ENCODE measurements at regions not wholly inside any gene's neighbourhood (a gene's known extent, or its start where the extent isn't known, plus 50 kb on each side); places are given as distances from the start of the nearest gene placed in this dataset.

DNA sequence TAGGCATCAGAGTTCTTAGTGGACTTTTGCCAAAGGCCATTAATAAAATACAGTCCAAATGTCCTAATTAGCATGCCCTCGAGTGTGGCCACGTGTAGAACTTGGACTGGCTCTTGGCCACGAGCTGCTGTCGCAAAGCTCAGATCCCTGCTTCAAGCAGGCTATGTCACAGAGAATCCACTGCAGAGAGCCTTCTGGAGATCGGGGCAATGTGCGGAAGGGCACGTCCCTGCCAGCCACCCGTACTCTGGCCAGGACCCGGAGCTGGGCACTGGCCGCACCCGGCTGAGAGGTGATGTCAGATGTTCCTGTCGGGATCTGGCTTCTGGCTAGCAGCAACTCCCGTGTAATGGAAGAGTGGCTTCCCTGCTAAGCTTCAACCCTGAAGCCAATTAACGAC is 432.7 kb upstream of the ID2 start:
- no peaks in the 10 kb centered on the region for H3K4me1 ChIP-seq (replicated peaks in 1 of 2; ENCODE audit: control insufficient read depth in 2 of 2, insufficient read depth in 2 of 2, low read length in 2 of 2)
- under 1% methylated on average over 14 of the region's 14 CpGs for WGBS (ENCODE audit: insufficient coverage, low coverage, missing lambda C conversion rate)
- no peaks in the 10 kb centered on the region for H3K79me2 ChIP-seq (ENCODE audit: control insufficient read depth, insufficient read depth, low read length)
- no peak overlapping the region for H3K4me3 ChIP-seq
- H3K36me3 ChIP-seq (ENCODE audit: control insufficient read depth, insufficient read depth, low read length), result no peaks in the 10 kb centered on the region
- TF ChIP-seq BRF1 (IDR thresholded peaks at IDR 0.05; ENCODE audit: borderline replicate concordance, extremely low read depth, insufficient read length) (no peak), ZNF561 (CRISPR knock-in tag; conservative IDR thresholded peaks at IDR 0.05) (no peak), SIN3A (IDR thresholded peaks at IDR 0.05; ENCODE audit: borderline replicate concordance in 2 of 2, control insufficient read depth in 1 of 2, low read depth in 2 of 2, low read length in 2 of 2) (no peak), ZNF3 (CRISPR knock-in tag; IDR thresholded peaks at IDR 0.05) (no peak), NCOA1 (IDR thresholded peaks at IDR 0.05; ENCODE audit: low read depth) (no peak), ZNF717 (CRISPR knock-in tag; IDR thresholded peaks at IDR 0.05) (no peak), FOSL1 (tag; conservative IDR thresholded peaks at IDR 0.05) (no peak)
- TF ChIP-seq, protein P1, sequence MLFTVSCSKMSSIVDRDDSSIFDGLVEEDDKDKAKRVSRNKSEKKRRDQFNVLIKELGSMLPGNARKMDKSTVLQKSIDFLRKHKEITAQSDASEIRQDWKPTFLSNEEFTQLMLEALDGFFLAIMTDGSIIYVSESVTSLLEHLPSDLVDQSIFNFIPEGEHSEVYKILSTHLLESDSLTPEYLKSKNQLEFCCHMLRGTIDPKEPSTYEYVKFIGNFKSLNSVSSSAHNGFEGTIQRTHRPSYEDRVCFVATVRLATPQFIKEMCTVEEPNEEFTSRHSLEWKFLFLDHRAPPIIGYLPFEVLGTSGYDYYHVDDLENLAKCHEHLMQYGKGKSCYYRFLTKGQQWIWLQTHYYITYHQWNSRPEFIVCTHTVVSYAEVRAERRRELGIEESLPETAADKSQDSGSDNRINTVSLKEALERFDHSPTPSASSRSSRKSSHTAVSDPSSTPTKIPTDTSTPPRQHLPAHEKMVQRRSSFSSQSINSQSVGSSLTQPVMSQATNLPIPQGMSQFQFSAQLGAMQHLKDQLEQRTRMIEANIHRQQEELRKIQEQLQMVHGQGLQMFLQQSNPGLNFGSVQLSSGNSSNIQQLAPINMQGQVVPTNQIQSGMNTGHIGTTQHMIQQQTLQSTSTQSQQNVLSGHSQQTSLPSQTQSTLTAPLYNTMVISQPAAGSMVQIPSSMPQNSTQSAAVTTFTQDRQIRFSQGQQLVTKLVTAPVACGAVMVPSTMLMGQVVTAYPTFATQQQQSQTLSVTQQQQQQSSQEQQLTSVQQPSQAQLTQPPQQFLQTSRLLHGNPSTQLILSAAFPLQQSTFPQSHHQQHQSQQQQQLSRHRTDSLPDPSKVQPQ (CRISPR knock-in tag; IDR thresholded peaks at IDR 0.05; ENCODE audit: borderline replicate concordance), result no peak
- TF ChIP-seq, protein P2, sequence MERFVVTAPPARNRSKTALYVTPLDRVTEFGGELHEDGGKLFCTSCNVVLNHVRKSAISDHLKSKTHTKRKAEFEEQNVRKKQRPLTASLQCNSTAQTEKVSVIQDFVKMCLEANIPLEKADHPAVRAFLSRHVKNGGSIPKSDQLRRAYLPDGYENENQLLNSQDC (CRISPR knock-in tag; IDR thresholded peaks at IDR 0.05), result no peak
- peaks cover 7 to 12% of the 10 kb centered on the region in 2 experiments; a peak in 4 of 5 replicates for H3K27me3 ChIP-seq (ENCODE audit: control insufficient read depth in 2 of 2, insufficient read depth in 2 of 2, low read length in 2 of 2)
- H4K20me1 ChIP-seq (replicated peaks; ENCODE audit: control insufficient read depth, insufficient read depth, low read length), result no peaks in the 10 kb centered on the region
- no TSS peak for BruUV-seq (replicated peaks)
- in situ Hi-C loops (cut with MboI) (no loop called here), intact Hi-C loops (cut with micrococcal nuclease) (no loop called here)
- DNase-seq (ENCODE audit: extremely low read depth in 1 of 4, low spot score in 3 of 4) (no peak), ATAC-seq (no peak), FAIRE-seq (no peak)
- no peak overlapping the region for H2AFZ ChIP-seq (ENCODE audit: low read depth, low read length)
- no peak overlapping the region for H3K9ac ChIP-seq (ENCODE audit: insufficient read depth in 1 of 2, low read depth in 2 of 2, low read length in 2 of 2)
- CTCF ChIA-PET (ENCODE audit: low intra/inter-chr PET ratio), result no interaction called here
- H3K27ac ChIP-seq (ENCODE audit: extremely low read depth, low read depth, low read length), result no peak overlapping the region
- POLR2A ChIA-PET, result no interaction called here
- H3K9me1 ChIP-seq (ENCODE audit: control insufficient read depth, insufficient read depth, low read length), result no peaks in the 10 kb centered on the region
- no peaks in the 10 kb centered on the region for H3K9me3 ChIP-seq (replicated peaks; ENCODE audit: control insufficient read depth, insufficient read depth, low read depth, low read length)
- H3K4me2 ChIP-seq (ENCODE audit: insufficient read depth, low read length), result no peak overlapping the region

All from K562 (cell line).